ENCODE measurements at regions not wholly inside any gene's neighbourhood (a gene's known extent, or its start where the extent isn't known, plus 50 kb on each side); places are given as distances from the start of the nearest gene placed in this dataset.

- ChIA-PET POLR2A (no interaction called here), CTCF (no interaction called here)
- DNase-seq: no peak
- Histone ChIP-seq H3K9me3 (no peaks in the 10 kb centered on the region), H3F3A (replicated peaks; ENCODE audit: insufficient read depth) (no peaks in the 10 kb centered on the region), H3K27me3 (ENCODE audit: insufficient read depth) (no peaks in the 10 kb centered on the region), H3K79me2 (ENCODE audit: insufficient read depth) (no peaks in the 10 kb centered on the region), H3K27ac (ENCODE audit: low read depth in 2 of 2, low read length in 1 of 2) (no peak overlapping the region), H3K9ac (no peak overlapping the region), H3K4me3 (ENCODE audit: low read depth in 2 of 2, low read length in 1 of 2) (no peak overlapping the region), H3K36me3 (replicated peaks in 1 of 2; ENCODE audit: control insufficient read depth in 1 of 2, insufficient read depth in 2 of 2, low read length in 1 of 2) (no peaks in the 10 kb centered on the region), H3K4me2 (no peak overlapping the region), H3K9me2 (no peaks in the 10 kb centered on the region), H3K4me1 (ENCODE audit: control insufficient read depth in 1 of 2, insufficient read depth in 2 of 2, low read depth in 1 of 2, low read length in 1 of 2) (no peaks in the 10 kb centered on the region), H4K20me1 (ENCODE audit: insufficient read depth) (no peaks in the 10 kb centered on the region), H2AFZ (ENCODE audit: low read depth) (no peak overlapping the region)
- 72% methylated on average over 3 of the region's 3 CpGs for WGBS (ENCODE audit: low lambda C conversion rate)
- no peak for TF ChIP-seq YY1 (IDR thresholded peaks at IDR 0.05; ENCODE audit: low read depth)
- no peak for TF ChIP-seq REST (IDR thresholded peaks at IDR 0.05; ENCODE audit: low read depth, low read length)
- TF ChIP-seq CTCF (IDR thresholded peaks at IDR 0.05): no peak
Observed at GRCh38 chr2:180562378-180562777, 418.0 kb upstream of the UBE2E3 start.

GRCh38 chr2:180559771-180560170 is 420.6 kb upstream of the UBE2E3 start:
- CTCF ChIA-PET: no interaction called here
- no peaks in the 10 kb centered on the region for H3K36me3 ChIP-seq (replicated peaks in 1 of 2; ENCODE audit: control insufficient read depth in 1 of 2, insufficient read depth in 2 of 2, low read length in 1 of 2)
- H4K20me1 ChIP-seq (ENCODE audit: insufficient read depth): no peaks in the 10 kb centered on the region
- no peak overlapping the region for H3K27ac ChIP-seq (ENCODE audit: low read depth in 2 of 2, low read length in 1 of 2)
- DNase-seq: no peak
- H2AFZ ChIP-seq (ENCODE audit: low read depth): peak overlapping the region; percentile 37; the same call in 1 of the 2 replicates
- H3F3A ChIP-seq (replicated peaks; ENCODE audit: insufficient read depth): no peaks in the 10 kb centered on the region
- no peaks in the 10 kb centered on the region for H3K4me1 ChIP-seq (ENCODE audit: control insufficient read depth in 1 of 2, insufficient read depth in 2 of 2, low read depth in 1 of 2, low read length in 1 of 2)
- no peaks in the 10 kb centered on the region for H3K9me3 ChIP-seq
- POLR2A ChIA-PET: no interaction called here
- H3K27me3 ChIP-seq (ENCODE audit: insufficient read depth): no peaks in the 10 kb centered on the region
- H3K9ac ChIP-seq: no peak overlapping the region
- no peak overlapping the region for H3K4me3 ChIP-seq (ENCODE audit: low read depth in 2 of 2, low read length in 1 of 2)
- H3K9me2 ChIP-seq: no peaks in the 10 kb centered on the region
- H3K4me2 ChIP-seq: no peak overlapping the region
- WGBS (ENCODE audit: low lambda C conversion rate): 80% methylated on average over 5 of the region's 5 CpGs
- TF ChIP-seq ELF1 (IDR thresholded peaks at IDR 0.05) (no peak), USF1 (IDR thresholded peaks at IDR 0.05; ENCODE audit: borderline replicate concordance, low read depth) (no peak), TCF12 (IDR thresholded peaks at IDR 0.05) (no peak), IRF3 (IDR thresholded peaks at IDR 0.05; ENCODE audit: low read depth, low read length) (no peak), TEAD4 (IDR thresholded peaks at IDR 0.05; ENCODE audit: borderline replicate concordance, insufficient read depth) (no peak), FOXM1 (IDR thresholded peaks at IDR 0.05; ENCODE audit: low read depth) (no peak), REST (IDR thresholded peaks at IDR 0.05; ENCODE audit: low read depth, low read length) (no peak)
- no peaks in the 10 kb centered on the region for H3K79me2 ChIP-seq (ENCODE audit: insufficient read depth)

All from SK-N-SH (cell line).